GM12875 (cell line): ENCODE measurements at regions not wholly inside any gene's neighbourhood (a gene's known extent, or its start where the extent isn't known, plus 50 kb on each side); places are given as distances from the start of the nearest gene placed in this dataset.
"Not testable (repeated sequence)": the region's sequence is repeated elsewhere in the genome, so short reads cannot be mapped to it uniquely, and the experiment has no call there.

ENCODE experiments used
- H3K4me3 ChIP-seq: one replicate; pipeline ENCODE4 v1.5.1; 2011; ENCODE audit warnings: low read depth, low read length, control low read depth
- TF ChIP-seq, protein P1 (sequence below): IDR thresholded peaks from 2 replicates; pipeline ENCODE4 v1.5.1; 2011; ENCODE audit warnings: low read depth, mild to moderate bottlenecking, control low read depth, inconsistent platforms, low read length, moderate library complexity, borderline replicate concordance; ENCODE audit not compliant: insufficient read depth

DNA sequence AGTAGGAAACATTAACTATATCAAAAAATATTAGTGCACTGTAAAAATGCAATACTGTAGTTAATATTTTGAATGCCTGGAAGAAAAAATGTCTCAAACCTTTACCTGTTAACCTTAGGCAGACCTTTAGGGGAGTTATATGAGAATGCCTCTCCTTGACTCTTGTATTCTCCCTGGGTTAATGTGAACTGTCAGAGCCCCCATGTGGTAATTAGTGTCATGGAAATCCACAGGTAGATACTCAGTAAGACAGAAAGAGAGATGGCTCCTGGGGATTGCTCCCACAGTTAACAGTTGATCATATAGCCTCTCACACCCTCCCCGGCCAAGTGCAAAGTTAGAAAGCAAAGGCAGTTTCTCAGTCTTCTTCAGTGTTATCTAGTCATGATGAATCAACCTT is 742.8 kb downstream of the NR2F1-AS1 start:
- no peak overlapping the region for H3K4me3 ChIP-seq
- TF ChIP-seq, protein P1, sequence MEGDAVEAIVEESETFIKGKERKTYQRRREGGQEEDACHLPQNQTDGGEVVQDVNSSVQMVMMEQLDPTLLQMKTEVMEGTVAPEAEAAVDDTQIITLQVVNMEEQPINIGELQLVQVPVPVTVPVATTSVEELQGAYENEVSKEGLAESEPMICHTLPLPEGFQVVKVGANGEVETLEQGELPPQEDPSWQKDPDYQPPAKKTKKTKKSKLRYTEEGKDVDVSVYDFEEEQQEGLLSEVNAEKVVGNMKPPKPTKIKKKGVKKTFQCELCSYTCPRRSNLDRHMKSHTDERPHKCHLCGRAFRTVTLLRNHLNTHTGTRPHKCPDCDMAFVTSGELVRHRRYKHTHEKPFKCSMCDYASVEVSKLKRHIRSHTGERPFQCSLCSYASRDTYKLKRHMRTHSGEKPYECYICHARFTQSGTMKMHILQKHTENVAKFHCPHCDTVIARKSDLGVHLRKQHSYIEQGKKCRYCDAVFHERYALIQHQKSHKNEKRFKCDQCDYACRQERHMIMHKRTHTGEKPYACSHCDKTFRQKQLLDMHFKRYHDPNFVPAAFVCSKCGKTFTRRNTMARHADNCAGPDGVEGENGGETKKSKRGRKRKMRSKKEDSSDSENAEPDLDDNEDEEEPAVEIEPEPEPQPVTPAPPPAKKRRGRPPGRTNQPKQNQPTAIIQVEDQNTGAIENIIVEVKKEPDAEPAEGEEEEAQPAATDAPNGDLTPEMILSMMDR: no peak

DNA sequence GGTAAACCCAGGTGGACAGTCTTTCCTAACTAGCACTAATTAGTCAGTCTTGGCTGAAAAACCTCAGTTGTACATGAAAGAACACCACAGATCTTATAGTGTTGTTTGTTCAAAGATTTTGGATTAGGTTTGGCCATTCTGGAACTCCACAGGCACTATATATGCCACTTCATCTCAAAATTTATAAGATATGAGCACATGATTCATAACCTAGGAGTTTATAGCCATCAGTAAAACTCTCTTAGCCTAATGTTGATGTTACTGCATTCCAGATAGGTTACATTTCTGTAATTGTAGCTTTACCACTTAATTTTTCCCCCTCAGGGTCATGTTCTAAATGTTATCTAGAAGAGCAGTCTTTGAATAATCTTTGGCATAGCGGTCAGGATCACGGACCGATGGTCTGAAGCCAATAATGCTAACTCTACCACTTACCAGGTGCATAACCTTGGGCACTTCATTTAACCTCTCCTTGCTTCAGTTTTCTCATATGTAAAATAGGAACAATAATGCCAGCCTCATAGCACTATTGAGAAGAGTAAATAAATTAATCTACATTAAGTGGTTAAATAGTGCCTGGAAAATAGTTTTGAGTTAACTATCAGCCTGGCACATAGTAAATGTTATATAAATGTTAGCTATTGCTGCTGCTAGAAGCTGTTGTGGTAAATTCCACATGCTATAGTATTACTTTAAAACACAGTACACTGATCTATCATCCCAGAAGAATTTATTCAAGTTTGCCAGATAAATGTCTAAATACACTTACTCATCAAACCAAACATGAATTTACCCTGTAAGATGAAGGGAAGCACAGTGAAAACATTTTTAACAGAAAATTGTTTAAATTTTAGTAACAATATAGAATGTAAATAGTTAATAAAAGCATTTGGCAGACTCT is 743.9 kb downstream of the NR2F1-AS1 start:
- H3K4me3 ChIP-seq: no peak overlapping the region
- TF ChIP-seq, protein P1: no peak

DNA sequence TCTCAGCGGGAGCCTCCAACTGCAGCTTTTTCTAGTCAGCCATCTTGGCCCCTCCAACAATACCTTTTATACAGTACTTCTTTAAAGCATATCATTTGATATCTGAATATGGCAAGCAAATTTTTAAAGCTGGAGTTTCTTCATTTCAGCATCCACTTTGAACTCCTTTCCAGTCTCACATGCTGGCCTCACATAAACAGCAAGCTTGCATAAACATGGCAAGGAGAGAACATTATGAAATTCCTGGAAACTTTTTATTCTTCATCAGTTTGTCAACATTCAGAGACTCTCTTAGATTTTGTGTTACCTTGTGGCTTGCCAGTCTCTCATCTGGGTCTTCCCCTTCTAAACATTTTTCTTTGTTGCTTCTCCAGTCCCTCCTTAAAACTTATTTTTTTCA is 745.3 kb downstream of the NR2F1-AS1 start:
- TF ChIP-seq, protein P1: no peak
- no peak overlapping the region for H3K4me3 ChIP-seq

DNA sequence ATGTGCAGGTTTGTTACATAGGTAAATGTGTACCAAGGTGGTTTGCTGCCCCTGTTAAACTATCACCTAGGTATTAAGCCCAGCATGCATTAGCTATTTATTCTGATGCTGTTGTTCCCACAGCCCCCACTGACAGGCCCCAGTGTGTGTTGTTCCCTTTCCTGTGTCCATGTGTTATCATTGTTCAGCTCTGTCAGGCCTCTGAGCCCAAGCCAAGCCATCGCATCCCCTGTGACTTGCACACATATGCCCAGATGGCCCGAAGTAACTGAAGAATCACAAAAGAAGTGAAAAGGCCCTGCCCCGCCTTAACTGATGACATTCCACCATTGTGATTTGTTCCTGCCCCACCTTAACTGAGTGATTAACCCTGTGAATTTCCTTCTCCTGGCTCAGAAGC is 757.5 kb downstream of the NR2F1-AS1 start:
- not testable (repeated sequence) for H3K4me3 ChIP-seq

DNA sequence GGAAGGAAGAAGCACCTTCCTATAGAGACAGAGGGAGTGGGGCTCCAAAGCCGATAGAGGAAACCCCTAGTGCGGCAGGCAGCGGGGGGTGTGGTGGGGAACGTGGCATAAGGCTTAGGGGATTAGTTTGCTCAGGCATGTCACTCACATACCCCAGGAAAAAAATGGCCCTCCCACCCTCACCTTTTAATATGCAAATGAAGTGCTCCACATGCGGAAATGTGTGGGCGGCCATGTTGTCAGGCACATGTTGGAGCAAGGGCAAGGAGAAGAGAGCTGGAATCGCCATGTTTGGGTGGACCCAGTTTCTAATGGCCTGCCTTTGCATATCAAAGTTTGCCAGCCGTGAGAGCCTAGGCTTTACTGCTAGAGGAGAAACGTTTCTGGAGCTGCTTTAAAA is 758.8 kb downstream of the NR2F1-AS1 start:
- TF ChIP-seq, protein P1: no peak
- no peak overlapping the region for H3K4me3 ChIP-seq

DNA sequence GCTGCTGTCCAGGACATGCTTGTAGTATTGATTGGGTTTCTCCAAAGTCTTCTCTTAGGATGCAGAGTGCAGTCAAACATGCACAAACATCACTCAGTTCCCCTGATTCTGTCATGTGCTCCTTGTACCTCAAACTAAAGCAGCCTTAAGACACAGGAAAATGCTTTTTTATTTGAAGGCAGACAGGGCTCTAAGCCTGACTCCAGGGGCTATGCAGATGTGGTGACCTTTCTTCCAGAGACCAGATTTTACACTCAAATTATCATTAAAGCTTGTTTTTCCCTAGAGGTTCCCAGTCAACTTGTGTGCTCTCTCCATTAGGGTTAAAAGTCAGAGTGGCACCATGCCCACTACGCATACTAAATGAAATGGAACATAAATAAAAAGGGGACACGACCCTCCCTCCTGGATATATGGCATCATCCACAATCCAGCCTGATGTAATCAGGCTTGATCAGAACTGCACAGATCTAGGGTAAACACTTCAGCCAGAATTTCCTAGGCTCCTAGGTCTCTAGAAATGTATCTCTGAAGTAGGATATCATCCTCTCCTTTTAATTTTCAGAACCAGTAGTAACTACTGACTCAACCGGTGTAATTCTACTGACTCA is 771.1 kb downstream of the NR2F1-AS1 start:
- no peak overlapping the region for H3K4me3 ChIP-seq
- TF ChIP-seq, protein P1: no peak

DNA sequence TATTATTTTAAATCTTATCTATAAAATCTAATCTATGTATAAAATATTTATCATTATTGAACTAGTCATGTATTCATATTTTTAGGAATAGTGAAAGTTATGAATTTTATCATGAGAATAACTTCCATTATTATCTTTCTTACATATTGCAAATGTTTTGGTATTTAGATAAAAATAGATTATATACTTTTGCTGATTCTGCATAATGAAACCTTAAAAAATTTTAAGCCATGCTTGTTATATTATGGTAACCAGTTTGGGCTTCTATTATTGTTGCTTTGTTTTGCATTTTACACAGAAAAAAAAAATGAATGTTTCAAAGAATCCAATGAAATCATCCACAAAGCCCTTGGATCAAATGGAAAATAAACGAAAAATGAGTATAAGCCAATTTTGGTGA is 772.5 kb downstream of the NR2F1-AS1 start:
- no peak overlapping the region for H3K4me3 ChIP-seq
- TF ChIP-seq, protein P1: no peak
